Astrocyte of the spinal cord (primary cell): ENCODE measurements at regions not wholly inside any gene's neighbourhood (a gene's known extent, or its start where the extent isn't known, plus 50 kb on each side); places are given as distances from the start of the nearest gene placed in this dataset.

Experiments used
- DNase-seq: peaks from one replicate; pipeline ENCODE4 v3.0.0; 2011; ENCODE audit warnings: low read depth, low spot score
- H3K4me3 ChIP-seq: 2 replicates; pipeline ENCODE4 v1.5.1; 2011; ENCODE audit warnings: low read depth, mild to moderate bottlenecking, low read length, moderate library complexity
- in situ Hi-C: cut with HindIII; loops from 2 replicates; pipeline ENCODE4 v1.10.0; 2017; ENCODE audit warnings: low sequenced_read_pairs
- TF ChIP-seq, protein P1 (sequence below): IDR thresholded peaks from 2 replicates; pipeline ENCODE4 v1.5.1; 2012; ENCODE audit warnings: low read depth, mild to moderate bottlenecking, low read length, inconsistent platforms

DNA sequence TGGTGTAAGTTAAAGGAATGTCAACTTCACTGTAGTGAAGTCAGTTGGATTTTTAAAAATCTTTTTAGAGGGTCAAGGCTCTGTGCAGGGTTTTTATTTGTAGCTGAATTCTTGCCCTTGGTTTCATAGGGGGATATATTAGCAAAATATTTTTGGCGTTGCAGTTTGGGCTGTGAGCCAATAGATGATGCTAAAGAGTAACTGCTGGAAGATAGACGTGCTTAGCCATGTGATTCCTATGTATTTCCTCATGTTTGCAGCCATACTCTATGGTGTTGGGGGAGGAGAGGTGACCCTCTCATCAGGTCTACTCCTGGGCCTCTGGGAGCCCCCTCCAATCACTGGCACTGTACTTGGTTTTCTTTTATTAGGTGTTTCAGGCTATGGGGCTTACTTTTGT is 246.7 kb upstream of the ARHGAP24 start:
- in situ Hi-C loops = no loop called here
- H3K4me3 ChIP-seq = no peak overlapping the region
- DNase-seq = no peak
- TF ChIP-seq, protein P1, sequence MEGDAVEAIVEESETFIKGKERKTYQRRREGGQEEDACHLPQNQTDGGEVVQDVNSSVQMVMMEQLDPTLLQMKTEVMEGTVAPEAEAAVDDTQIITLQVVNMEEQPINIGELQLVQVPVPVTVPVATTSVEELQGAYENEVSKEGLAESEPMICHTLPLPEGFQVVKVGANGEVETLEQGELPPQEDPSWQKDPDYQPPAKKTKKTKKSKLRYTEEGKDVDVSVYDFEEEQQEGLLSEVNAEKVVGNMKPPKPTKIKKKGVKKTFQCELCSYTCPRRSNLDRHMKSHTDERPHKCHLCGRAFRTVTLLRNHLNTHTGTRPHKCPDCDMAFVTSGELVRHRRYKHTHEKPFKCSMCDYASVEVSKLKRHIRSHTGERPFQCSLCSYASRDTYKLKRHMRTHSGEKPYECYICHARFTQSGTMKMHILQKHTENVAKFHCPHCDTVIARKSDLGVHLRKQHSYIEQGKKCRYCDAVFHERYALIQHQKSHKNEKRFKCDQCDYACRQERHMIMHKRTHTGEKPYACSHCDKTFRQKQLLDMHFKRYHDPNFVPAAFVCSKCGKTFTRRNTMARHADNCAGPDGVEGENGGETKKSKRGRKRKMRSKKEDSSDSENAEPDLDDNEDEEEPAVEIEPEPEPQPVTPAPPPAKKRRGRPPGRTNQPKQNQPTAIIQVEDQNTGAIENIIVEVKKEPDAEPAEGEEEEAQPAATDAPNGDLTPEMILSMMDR = no peak

DNA sequence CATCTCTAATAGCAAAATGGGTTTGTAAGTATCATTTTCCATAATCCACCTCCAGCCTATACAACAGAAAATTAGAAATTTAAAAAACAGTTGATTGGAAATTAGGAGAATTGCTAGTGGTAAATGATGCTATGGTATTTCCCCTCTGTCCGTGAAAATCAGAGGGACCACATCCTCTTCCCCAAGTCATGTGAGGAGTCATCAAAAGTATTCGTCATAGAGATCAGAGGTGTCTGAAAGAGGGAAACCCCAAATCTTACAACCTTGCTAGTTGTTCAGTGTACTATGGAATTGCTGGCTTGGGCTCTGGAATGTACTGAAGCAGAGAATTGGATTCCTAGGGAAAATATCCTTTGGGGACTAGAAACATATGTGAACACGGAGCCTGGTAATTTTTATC is 241.4 kb upstream of the ARHGAP24 start:
- TF ChIP-seq, protein P1 = no peak
- DNase-seq = no peak
- in situ Hi-C loops = no loop called here
- H3K4me3 ChIP-seq = no peak overlapping the region

DNA sequence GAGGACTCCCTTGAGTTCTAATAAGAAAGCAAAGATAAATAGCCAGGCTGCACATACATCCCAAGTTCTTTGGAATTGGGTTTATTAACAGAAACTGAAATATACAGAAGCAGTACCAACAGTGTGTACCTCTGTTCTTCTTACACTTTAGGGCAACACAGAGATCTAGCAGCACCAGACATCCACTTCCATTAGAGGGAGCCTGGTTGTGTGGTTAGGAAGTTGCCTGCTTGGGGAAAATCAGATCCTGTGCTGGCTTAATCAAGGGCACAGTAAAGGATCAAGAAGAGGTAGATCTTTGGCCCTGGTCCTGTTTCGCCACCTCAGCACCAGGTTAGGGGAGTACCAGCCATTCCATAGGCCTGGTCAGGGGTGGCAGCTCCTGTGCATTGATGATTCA is 231.1 kb upstream of the ARHGAP24 start:
- no peak for DNase-seq
- in situ Hi-C loops = no loop called here
- TF ChIP-seq, protein P1 = no peak
- H3K4me3 ChIP-seq = no peak overlapping the region

DNA sequence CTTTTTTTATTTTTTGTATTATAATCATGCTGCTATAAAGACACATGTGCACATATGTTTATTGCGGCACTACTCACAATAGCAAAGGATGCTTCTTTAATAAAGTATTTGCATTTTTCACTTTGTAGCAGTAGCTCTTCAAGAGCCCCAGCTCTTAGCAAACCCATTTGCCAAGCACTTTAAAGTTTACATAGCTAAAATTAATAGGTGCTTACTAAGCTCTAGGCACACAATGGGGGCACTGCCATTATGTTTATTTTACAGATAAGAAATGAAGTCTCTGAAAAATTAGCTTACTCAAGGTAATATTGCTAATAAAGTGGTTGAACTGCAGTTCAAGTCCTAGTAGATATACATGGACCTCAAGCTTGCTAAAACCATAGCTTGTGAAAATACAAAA is 230.3 kb upstream of the ARHGAP24 start:
- H3K4me3 ChIP-seq = no peak overlapping the region
- TF ChIP-seq, protein P1 = no peak
- DNase-seq = no peak
- in situ Hi-C loops = no loop called here

DNA sequence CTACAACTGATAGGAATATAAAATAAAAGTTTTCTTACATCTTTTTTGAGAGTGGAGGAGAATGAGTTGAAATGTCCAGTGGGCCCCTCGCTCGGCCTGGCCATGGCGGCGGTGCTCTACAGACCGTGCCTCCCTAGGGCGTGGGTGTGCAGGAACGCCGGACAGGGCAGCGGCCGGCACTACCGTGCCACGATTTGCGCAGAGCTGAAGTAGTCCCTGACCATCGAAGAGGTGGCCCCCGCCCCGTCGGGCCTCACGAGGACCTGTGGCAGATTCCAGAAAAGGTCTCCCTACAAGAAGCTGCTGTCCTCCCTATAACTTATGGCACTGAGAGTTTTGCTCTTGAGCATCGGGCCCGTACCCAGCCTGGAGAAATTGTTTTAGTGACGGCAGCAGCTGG is 228.9 kb upstream of the ARHGAP24 start:
- in situ Hi-C loops = no loop called here
- DNase-seq = no peak
- TF ChIP-seq, protein P1 = no peak
- H3K4me3 ChIP-seq = no peak overlapping the region

DNA sequence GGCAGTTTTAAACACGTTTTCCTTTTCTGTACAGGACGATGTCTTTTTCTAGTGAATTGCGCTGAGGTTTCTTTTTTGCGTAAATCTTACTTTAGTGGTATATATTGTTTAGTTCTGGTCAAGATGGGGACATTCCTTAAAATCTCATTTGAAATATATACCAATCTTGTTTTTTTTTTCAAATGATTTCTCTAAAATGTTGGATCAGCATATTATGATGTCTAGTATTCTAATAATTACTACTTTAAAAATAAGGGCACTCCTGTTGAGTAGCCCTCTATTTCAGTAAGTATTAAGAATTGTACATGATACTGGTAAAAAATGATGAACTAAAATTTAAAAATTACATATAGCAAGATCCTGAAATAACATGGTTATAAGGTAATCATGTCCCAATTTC is 224.1 kb upstream of the ARHGAP24 start:
- no peak overlapping the region for H3K4me3 ChIP-seq
- DNase-seq = no peak
- TF ChIP-seq, protein P1 = no peak
- in situ Hi-C loops = no loop called here

DNA sequence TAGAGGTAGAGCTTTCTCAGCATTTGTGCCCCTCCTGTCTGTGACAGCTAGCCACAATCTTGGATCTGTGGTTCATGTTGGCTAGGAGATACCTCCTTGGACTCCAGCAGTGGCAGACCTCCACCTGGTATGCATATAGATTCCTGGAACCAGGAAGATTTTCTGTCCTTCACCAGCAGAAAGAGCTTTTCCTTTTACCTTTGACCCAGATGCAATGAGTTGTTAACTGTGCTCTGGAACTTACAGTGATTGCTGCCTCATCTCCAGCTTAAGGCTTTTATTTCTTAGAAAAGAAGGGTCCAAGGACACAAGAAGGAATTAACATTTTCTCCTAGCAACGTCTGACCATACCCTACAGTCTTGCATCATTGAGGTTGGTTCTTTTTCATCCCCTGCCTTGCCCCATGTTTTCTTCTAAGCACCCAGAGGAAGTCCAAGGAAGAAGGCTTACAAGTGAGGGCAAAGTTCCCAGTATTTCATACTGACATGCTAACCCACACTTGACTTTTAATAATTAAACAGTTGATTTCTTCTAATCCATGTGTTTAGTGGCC is 217.1 kb upstream of the ARHGAP24 start:
- no peak for DNase-seq
- in situ Hi-C loops = no loop called here
- TF ChIP-seq, protein P1 = no peak
- H3K4me3 ChIP-seq = no peak overlapping the region
